PC-3 (cell line): ENCODE measurements at regions not wholly inside any gene's neighbourhood (a gene's known extent, or its start where the extent isn't known, plus 50 kb on each side); places are given as distances from the start of the nearest gene placed in this dataset.

Source experiments
- EZH2 ChIP-seq: fragments of 300-600 bp; sonication (generic); IDR thresholded peaks from one replicate; pipeline ENCODE4 v1.6.1; 2017; ENCODE audit warnings: antibody characterized with exemption, mild to moderate bottlenecking, low read length; ENCODE audit not compliant: unreplicated experiment
- EZH2phosphoT487 ChIP-seq: fragments of 300-600 bp; sonication (generic); IDR thresholded peaks from 2 replicates; pipeline ENCODE4 v1.6.1; 2018; ENCODE audit warnings: mild to moderate bottlenecking, antibody characterized with exemption, low read length, borderline replicate concordance
- TF ChIP-seq, protein P1 (sequence below): fragments of 300-600 bp; sonication (generic); conservative IDR thresholded peaks from 2 replicates; pipeline ENCODE4 v1.5.1; 2017; ENCODE audit warnings: antibody characterized with exemption, low read depth, mild to moderate bottlenecking, low read length

DNA sequence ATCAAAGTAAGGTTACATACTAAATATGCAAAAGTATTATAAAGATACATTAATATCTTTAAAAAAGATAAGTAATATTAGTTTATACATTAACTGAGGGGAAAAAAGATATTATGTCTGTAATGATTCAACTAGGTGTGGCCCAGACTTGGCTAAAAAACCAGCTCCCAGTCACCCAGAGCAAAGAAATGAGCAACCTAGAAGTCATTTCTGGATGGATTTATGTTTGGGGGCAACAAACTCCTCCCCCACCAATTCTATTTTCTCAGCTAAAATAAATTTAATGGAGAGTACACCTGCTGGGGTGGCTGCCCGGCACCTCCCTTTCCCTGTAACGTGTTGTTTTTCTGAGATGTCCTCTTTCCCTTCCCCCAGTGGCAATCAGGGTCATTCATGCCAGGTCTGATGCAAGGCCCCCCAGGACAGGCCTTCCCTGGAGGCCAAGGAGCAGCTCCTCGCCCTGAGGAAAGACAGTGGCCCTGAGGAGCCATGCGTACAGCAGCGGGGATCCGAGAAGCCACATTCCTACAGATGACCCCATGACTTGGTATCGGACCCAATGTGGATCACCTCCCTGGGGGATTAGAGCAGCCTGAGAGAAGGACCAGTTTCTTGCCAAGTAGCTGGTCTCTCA is 78.6 kb upstream of the DOCK9 start:
- TF ChIP-seq, protein P1, sequence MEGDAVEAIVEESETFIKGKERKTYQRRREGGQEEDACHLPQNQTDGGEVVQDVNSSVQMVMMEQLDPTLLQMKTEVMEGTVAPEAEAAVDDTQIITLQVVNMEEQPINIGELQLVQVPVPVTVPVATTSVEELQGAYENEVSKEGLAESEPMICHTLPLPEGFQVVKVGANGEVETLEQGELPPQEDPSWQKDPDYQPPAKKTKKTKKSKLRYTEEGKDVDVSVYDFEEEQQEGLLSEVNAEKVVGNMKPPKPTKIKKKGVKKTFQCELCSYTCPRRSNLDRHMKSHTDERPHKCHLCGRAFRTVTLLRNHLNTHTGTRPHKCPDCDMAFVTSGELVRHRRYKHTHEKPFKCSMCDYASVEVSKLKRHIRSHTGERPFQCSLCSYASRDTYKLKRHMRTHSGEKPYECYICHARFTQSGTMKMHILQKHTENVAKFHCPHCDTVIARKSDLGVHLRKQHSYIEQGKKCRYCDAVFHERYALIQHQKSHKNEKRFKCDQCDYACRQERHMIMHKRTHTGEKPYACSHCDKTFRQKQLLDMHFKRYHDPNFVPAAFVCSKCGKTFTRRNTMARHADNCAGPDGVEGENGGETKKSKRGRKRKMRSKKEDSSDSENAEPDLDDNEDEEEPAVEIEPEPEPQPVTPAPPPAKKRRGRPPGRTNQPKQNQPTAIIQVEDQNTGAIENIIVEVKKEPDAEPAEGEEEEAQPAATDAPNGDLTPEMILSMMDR = no peak
- TF ChIP-seq EZH2 (no peak), EZH2phosphoT487 (no peak)
